Kidney (tissue), 13 donors: ENCODE measurements at regions not wholly inside any gene's neighbourhood (a gene's known extent, or its start where the extent isn't known, plus 50 kb on each side); places are given as distances from the start of the nearest gene placed in this dataset.

Source experiments
- DNase-seq, 5 donors: peaks; one replicate each; pipeline ENCODE4 v3.0.0-alpha.2; 2013 to 2020
- FAIRE-seq: peaks from 2 replicates; lab custom pipeline; 2012; peaks lifted over from hg19 to GRCh38; lab: Jason Lieb, UNC
- H3K27ac ChIP-seq, 2 donors: one replicate each; pipeline ENCODE4 v1.7.0; 2013; ENCODE audit warnings: low read depth in 2 of 2, low read length in 2 of 2, inconsistent platforms in 1 of 2
- H3K27me3 ChIP-seq: one replicate; pipeline ENCODE4 v1.7.1; 2013; ENCODE audit warnings: low read length, inconsistent platforms; ENCODE audit not compliant: control insufficient read depth, insufficient read depth
- H3K36me3 ChIP-seq, 3 donors: one replicate each; pipeline versions ENCODE4 v1.7.0 to v1.7.1; 2013; ENCODE audit warnings: low read length in 3 of 3, control low read depth in 1 of 3, inconsistent platforms in 1 of 3; ENCODE audit not compliant: insufficient read depth in 3 of 3, control insufficient read depth in 2 of 3
- H3K4me1 ChIP-seq, 3 donors: one replicate each; pipeline versions ENCODE4 v1.7.0 to v1.7.1; 2013; ENCODE audit warnings: low read length in 3 of 3, inconsistent platforms in 1 of 3, low read depth in 1 of 3; ENCODE audit not compliant: control insufficient read depth in 2 of 3, insufficient read depth in 2 of 3
- H3K4me3 ChIP-seq, 3 donors: one replicate each; pipeline versions ENCODE4 v1.7.0 to v1.8.1; 2013; ENCODE audit warnings: low read length in 3 of 3, control low read depth in 1 of 3, inconsistent platforms in 1 of 3
- H3K9ac ChIP-seq, 3 donors: one replicate each; pipeline versions ENCODE4 v1.7.0 to v1.7.1; 2013; ENCODE audit warnings: low read length in 3 of 3, control low read depth in 1 of 3, inconsistent platforms in 1 of 3
- H3K9me3 ChIP-seq, 3 donors: one replicate each; pipeline versions ENCODE4 v1.7.0 to v1.7.1; 2013; ENCODE audit warnings: low read length in 3 of 3, control low read depth in 1 of 3, inconsistent platforms in 1 of 3; ENCODE audit not compliant: control insufficient read depth in 2 of 3, insufficient read depth in 1 of 3
- intact Hi-C: fragments of 100-400 bp; cut with DNase I; formaldehyde crosslinking; loops from one replicate; pipeline ENCODE4 v1.11.1; 2022
- TF ChIP-seq, protein P1 (sequence below): IDR thresholded peaks from 3 replicates; pipeline ENCODE4 v1.5.1; 2012; ENCODE audit warnings: mild to moderate bottlenecking, moderate library complexity, borderline replicate concordance; ENCODE audit not compliant: insufficient read depth; ENCODE audit errors: extremely low read depth
- donor health status: control.
- donor health status: control.
- donor health status: control.
- donor health status: control.
- donor health status: control.
- donor health status: DM: yes; HTN: yes; CAD: no.
- donor health status: Normal renal cell carcinoma (clear cell type).

DNA sequence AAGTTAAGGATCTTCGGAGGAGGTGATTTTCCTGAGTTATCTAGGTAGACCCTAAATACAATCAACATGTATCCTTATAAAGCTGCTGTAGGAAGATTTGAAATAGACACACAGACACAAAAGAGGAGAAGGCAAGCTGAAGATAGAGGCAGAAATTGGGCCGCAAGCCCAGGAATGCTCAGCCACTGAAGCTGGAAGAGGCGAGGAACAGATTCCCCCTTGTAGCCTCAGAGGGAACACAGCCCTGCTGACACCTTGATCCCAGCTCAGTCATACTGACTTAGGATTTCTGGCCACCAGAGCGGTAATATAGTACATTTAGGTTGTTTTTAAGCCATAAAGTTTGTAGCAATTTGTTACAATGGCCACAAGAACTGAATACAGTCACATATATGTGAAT is 90.9 kb downstream of the ETAA1 start:
- no peak for FAIRE-seq
- no peaks in the 10 kb centered on the region for H3K27me3 ChIP-seq
- H3K27ac ChIP-seq, result no peak overlapping the region
- no peak overlapping the region for H3K9ac ChIP-seq
- no peaks in the 10 kb centered on the region for H3K36me3 ChIP-seq
- TF ChIP-seq, protein P1, sequence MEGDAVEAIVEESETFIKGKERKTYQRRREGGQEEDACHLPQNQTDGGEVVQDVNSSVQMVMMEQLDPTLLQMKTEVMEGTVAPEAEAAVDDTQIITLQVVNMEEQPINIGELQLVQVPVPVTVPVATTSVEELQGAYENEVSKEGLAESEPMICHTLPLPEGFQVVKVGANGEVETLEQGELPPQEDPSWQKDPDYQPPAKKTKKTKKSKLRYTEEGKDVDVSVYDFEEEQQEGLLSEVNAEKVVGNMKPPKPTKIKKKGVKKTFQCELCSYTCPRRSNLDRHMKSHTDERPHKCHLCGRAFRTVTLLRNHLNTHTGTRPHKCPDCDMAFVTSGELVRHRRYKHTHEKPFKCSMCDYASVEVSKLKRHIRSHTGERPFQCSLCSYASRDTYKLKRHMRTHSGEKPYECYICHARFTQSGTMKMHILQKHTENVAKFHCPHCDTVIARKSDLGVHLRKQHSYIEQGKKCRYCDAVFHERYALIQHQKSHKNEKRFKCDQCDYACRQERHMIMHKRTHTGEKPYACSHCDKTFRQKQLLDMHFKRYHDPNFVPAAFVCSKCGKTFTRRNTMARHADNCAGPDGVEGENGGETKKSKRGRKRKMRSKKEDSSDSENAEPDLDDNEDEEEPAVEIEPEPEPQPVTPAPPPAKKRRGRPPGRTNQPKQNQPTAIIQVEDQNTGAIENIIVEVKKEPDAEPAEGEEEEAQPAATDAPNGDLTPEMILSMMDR, result no peak
- intact Hi-C loops, result no loop called here
- no peak overlapping the region for H3K4me3 ChIP-seq
- H3K4me1 ChIP-seq, result no peaks in the 10 kb centered on the region
- no peak for DNase-seq
- H3K9me3 ChIP-seq, result peaks cover 0 to 1% (median 0%) of the 10 kb centered on the region in 3 donors

- no peak overlapping the region for H3K4me3 ChIP-seq
- TF ChIP-seq, protein P1, result no peak
- FAIRE-seq, result no peak
- no peak for DNase-seq
- H3K9ac ChIP-seq, result no peak overlapping the region
- H3K27ac ChIP-seq, result no peak overlapping the region
- no peaks in the 10 kb centered on the region for H3K36me3 ChIP-seq
- no peaks in the 10 kb centered on the region for H3K4me1 ChIP-seq
- no peaks in the 10 kb centered on the region for H3K9me3 ChIP-seq
- intact Hi-C loops, result no loop called here
- no peaks in the 10 kb centered on the region for H3K27me3 ChIP-seq
Measured at GRCh38 chr2:67489396-67489795, 92.3 kb downstream of the ETAA1 start.

GRCh38 chr2:67498931-67499330 is 101.8 kb downstream of the ETAA1 start:
- Histone ChIP-seq H3K4me1 (no peaks in the 10 kb centered on the region), H3K27ac (no peak overlapping the region), H3K36me3 (no peaks in the 10 kb centered on the region), H3K4me3 (no peak overlapping the region), H3K9ac (no peak overlapping the region), H3K27me3 (no peaks in the 10 kb centered on the region), H3K9me3 (no peaks in the 10 kb centered on the region)
- FAIRE-seq (no peak), DNase-seq (no peak)
- intact Hi-C loops, result no loop called here
- TF ChIP-seq, protein P1, result no peak

- intact Hi-C loops, result no loop called here
- no peak overlapping the region for H3K9ac ChIP-seq
- H3K27ac ChIP-seq, result no peak overlapping the region
- FAIRE-seq (no peak), DNase-seq (no peak)
- H3K9me3 ChIP-seq, result no peaks in the 10 kb centered on the region
- H3K4me1 ChIP-seq, result no peaks in the 10 kb centered on the region
- no peak overlapping the region for H3K4me3 ChIP-seq
- H3K27me3 ChIP-seq, result no peaks in the 10 kb centered on the region
- TF ChIP-seq, protein P1, result no peak
- no peaks in the 10 kb centered on the region for H3K36me3 ChIP-seq
Measured at GRCh38 chr2:67499989-67500388, 102.9 kb downstream of the ETAA1 start.
